ENCODE measurements at regions not wholly inside any gene's neighbourhood (a gene's known extent, or its start where the extent isn't known, plus 50 kb on each side); places are given as distances from the start of the nearest gene placed in this dataset.
"Not testable (repeated sequence)": the region's sequence is repeated elsewhere in the genome, so short reads cannot be mapped to it uniquely, and the experiment has no call there.

DNA sequence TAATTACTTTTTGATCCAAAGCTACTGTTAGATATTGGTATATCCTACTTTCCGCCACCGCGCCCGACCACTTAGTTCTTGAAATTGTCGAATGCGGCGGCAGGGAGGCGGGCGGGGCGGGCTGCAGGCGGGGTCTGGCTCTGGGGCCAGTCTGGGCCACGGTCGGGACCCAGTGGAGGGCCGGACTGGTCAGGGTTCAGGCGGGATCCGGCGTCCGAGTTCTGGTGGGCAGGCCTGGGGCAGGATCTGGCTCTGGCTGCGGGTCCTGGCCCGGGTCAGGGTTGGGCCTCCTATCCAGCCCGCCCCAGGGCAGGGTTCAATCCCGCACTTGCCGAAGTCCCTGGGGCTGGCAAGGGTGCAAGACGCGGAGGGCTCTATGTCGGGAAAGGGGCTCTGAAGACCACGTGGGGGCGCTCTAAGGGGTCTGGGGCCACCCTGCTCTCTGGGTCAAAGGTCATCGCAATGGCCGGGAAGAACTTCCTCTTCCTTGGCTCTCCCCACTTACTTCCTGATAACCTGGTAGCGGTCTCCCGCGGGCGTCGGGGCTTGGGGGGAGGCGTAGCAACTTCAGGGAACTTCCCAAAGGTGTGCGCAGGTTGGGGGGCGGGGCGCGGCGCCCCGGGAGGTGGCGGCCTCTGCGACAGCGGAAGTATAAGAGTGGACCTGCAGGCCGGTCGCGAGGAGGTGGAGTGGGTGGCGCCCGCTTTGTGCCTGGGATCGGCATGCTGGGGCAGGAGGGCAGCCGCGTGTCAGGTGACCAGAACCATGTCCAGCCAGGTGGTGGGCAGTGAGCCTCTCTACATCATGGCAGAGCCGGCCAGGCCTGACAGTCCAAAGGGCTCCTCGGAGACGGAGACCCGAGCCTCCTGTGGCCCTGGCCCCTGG is 83.4 kb downstream of the MRPL57 start:
- in situ Hi-C loops (cut with HindIII; ENCODE audit: low pct_ligation_motif_present, low pct_unique_long_range_greater_than_20kb, low sequenced_read_pairs) = no loop called here
- DNase-seq = no peak

DNA sequence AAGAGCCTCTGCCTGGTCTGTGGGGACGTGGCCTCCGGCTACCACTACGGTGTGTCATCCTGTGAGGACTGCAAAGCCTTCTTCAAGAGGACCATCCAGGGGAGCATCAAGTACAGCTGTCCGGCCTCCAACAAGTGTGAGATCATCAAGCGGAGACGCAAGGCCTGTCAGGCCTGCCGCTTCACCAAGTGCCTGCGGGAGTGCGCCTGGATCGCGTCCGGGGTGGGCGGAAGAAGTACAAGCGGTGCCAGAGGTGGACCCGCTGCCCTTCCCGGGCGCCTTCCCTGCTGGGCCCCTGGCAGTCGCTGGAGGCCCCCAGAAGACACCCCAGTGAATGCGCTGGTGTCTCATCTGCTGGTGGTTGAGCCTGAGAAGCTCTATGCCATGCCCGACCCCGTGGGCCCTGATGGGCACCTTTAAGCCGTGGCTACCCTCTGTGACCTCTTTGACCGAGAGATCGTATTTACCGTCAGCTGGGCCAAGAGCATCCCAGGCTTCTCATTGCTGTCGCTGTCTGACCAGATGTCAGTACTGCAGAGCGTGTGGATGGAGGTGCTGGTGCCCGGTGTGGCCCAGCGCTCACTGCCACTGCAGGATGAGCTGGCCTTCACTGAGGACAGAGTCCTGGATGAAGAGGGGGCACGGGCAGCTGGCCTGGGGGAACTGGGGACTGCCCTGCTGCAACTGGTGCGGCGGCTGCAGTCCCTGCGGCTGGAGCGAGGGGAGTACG is 84.3 kb downstream of the MRPL57 start:
- in situ Hi-C loops (cut with HindIII; ENCODE audit: low pct_ligation_motif_present, low pct_unique_long_range_greater_than_20kb, low sequenced_read_pairs); DNase-seq: not testable (repeated sequence)

DNA sequence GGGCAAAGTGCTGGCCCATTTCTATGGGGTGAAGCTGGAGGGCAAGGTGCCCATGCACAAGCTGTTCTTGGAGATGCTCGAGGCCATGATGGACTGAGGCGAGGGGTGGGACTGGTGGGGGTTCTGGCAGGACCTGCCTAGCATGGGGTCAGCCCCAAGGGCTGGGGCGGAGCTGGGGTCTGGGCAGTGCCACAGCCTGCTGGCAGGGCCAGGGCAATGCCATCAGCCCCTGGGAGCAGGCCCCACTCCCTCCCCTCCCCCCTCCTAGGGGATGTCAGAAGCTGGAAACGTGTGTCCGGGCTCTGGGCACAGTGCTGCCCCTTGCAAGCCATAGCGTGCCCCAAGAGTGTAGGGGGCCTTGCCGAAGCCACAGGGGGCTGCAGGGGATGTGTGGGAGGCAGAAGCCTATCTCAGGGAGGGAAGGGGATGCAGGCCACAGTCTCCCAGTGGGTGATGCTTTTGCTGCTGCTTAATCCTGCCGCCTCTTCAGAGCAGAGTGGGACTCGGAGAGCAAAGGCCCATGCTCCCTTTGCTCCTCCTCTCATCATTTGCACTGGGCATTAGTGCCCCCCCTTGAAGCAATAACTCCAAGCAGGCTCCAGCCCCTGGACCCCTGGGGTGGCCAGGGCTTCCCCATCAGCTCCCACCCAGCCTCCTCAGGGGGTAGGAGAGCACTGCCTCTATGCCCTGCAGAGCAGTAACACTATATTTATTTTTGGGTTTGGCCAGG is 85.2 kb downstream of the MRPL57 start:
- DNase-seq; in situ Hi-C loops (cut with HindIII; ENCODE audit: low pct_ligation_motif_present, low pct_unique_long_range_greater_than_20kb, low sequenced_read_pairs): not testable (repeated sequence)

DNA sequence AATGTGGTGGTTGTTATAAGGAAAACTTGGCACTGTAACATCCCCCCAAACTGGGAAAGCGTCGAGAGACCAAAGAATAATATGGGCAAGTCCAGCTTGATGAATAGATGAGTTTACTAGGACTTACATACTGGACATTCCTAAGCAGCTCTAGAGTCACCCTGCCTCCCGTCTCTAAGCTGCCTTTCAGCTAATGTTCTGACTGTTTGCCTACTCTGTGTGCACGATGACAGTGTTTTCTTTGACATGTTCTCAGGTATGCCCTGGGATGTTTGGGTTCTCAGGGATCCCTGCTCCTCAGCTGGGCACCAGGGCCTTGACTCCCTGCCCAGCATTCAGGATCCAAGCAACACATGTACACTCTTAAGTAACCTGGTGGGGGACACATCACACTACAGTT is 87.5 kb downstream of the MRPL57 start:
- DNase-seq; in situ Hi-C loops (cut with HindIII; ENCODE audit: low pct_ligation_motif_present, low pct_unique_long_range_greater_than_20kb, low sequenced_read_pairs): not testable (repeated sequence)

DNA sequence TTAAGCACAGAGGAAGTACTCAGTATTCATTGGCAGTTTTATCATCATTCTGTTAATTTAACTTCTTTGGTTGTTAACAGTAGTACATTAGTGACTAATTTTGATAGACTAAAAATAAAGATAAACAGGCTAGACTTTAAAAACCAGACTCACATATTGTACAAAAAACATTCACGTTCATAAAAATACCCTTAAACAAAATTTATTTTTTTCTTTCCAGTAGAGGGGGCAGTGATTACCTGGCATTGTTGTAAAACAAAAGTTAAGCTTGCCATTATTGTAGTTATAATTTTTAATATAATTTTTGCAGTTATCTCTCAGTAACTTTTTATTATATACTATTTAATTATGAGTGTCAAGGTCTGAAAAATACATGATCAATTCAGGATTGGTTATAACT is 92.0 kb downstream of the MRPL57 start:
- DNase-seq; in situ Hi-C loops (cut with HindIII; ENCODE audit: low pct_ligation_motif_present, low pct_unique_long_range_greater_than_20kb, low sequenced_read_pairs): not testable (repeated sequence)

DNA sequence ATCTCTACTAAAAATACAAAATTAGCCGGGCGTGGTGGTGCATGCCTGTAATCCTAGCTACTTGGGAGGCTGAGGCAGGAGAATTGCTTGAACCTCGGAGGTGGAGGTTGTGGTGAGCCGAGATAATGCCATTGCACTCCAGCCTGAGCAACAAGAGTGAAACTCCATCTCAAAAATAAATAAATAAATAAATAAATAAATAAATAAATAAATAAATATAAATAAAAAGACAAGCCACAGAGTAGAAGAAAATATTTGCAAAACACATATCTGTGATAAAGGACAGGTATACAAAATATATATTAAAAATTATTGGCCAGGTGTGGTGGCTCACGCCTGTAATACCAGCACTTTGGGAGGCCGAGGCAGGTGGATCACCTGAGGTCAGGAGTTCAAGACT is 96.0 kb downstream of the MRPL57 start:
- DNase-seq; in situ Hi-C loops (cut with HindIII; ENCODE audit: low pct_ligation_motif_present, low pct_unique_long_range_greater_than_20kb, low sequenced_read_pairs): not testable (repeated sequence)

DNA sequence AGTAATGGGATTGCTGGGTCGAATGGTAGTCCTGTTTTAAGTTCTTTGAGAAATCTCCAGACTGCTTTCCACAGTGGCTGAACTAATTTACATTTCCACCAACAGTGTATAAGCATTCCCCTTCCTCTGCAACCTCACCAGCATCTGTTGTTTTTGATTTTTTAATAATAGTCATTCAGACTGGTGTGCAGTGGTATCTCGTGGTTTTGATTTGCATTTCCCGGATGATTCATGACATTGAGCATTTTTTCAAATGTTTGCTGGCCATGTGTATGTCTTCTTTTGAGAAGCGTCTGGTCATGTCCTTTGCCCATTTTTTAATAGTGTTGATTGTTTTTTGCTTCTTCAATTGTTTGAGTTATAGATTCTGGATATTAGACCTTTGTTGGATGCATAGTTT is 98.0 kb downstream of the MRPL57 start:
- DNase-seq; in situ Hi-C loops (cut with HindIII; ENCODE audit: low pct_ligation_motif_present, low pct_unique_long_range_greater_than_20kb, low sequenced_read_pairs): not testable (repeated sequence)

DNA sequence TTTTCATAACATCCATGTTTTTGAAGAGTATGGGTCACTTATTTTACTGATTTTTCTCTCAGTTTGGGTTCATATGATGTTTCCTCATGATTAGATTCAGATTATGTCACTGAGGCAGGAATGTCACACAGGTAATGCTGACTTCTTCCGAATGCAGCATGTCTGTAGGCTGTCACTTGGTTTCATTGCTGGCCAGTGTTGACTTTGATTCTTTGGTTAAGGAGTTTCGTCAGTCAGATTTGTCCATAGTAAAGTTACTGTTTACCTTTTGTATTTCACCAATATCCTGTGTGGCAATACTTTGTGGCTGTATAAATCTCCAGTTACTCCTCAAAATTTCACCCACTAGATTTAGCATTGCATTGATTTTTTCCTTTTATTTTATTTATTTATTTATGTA is 105.6 kb downstream of the MRPL57 start:
- in situ Hi-C loops (cut with HindIII; ENCODE audit: low pct_ligation_motif_present, low pct_unique_long_range_greater_than_20kb, low sequenced_read_pairs) = no loop called here

DNA sequence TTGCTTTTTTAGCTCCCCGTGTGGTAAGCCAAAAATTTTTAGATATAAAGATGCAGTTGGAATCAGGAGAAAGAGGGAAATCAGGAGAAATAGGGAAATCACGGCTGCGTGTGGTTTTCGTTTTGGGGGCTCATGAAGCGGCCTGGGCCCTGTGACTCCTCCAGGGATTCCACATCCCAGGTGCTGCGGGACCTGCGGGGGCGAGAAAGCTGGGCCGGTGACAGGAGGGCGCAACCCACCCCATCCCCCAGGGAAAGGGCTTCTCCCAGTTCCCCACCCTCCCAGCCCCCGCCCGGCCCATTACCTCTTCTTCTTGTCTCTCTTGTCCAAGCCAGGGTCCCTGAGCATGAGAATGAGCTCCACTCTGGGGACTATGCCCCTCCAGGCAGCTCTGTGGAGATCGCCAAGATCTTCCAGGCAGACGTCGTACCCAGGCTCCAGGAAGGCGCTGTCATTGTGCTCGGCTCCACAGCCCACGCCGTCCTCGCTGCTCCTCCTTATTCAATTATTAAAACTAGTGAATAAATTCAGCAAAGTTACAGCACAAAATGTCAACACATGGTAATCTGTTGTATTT is 111.0 kb downstream of the MRPL57 start:
- in situ Hi-C loops (cut with HindIII; ENCODE audit: low pct_ligation_motif_present, low pct_unique_long_range_greater_than_20kb, low sequenced_read_pairs) = no loop called here
- DNase-seq = no peak

More for the DNA sequence above, 105.6 kb downstream of the MRPL57 start:
- DNase-seq = no peak

DNA sequence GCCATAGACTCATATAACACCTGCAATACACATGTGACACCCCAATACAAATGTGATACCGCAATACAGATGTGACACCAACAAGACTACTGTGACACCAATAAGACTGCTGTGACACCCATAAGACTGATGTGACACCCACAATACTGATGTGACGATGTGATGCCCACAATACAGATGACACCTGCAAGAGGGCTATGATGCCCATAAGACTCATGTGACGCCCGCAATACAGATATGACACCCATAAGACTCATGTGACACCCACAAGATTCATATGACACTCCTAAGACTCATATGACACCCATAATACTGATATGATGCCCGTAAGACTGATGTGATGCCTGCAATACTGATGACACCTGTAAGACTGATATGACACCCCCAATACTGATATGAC is 113.0 kb downstream of the MRPL57 start:
- DNase-seq = no peak
- in situ Hi-C loops (cut with HindIII; ENCODE audit: low pct_ligation_motif_present, low pct_unique_long_range_greater_than_20kb, low sequenced_read_pairs) = no loop called here

DNA sequence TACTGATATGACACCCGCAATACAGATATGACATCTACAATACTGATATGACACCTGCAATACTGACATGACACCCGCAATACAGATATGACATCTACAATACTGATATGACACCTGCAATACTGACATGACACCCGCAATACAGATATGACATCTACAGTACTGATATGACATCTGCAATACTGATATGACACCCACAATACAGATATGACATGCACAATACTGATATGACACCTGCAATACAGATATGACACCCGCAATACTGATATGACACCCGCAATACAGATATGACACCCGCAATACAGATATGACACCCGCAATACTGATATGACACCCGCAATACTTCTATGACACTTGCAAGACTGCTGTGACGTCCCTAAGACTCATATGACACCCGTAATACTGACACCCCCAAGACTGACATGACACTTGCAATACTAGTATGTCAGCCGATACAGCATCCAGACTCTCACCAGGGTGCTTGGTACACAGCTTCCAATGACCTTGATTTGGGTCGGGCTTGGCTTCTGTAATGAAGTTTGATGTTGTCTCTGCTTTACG is 114.1 kb downstream of the MRPL57 start:
- DNase-seq; in situ Hi-C loops (cut with HindIII; ENCODE audit: low pct_ligation_motif_present, low pct_unique_long_range_greater_than_20kb, low sequenced_read_pairs): not testable (repeated sequence)

DNA sequence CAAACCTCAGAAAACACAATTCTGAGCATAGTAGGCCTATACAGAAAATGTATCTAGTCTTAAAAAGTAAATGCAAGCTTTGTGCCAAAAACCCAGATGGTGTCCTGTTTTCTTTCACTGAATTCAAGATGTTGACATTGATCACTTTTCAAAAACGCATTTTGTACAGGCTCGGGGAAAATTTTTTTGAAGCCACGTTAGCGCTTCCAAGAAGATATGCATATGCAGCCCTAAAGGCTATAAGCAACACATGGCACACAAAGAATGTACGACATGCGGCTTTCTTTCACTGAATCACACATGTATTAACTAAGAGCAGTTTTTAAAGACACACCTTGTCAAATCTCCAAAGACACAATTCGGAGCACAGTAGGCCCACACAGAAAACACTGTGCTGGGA is 115.4 kb downstream of the MRPL57 start:
- in situ Hi-C loops (cut with HindIII; ENCODE audit: low pct_ligation_motif_present, low pct_unique_long_range_greater_than_20kb, low sequenced_read_pairs) = no loop called here
- no peak for DNase-seq

DNA sequence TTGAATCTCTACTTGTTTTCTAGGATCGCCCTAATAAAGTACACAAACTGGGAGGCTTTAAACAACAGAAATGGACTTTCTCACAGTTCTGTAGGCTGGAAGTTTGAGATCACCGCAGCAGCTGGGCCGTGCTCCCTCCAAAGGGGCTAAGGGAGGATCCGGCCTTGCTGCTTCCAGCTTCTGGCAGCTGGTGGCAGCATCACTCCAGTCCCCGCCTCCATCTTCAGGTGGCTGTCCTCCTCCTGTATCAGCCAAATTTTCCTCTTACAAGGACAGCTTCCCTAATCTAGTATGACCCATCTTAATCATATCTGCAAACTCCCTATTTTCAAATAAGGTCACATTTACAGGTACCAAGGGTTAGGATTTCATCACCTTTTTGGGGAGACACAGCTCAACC is 120.5 kb downstream of the MRPL57 start:
- in situ Hi-C loops (cut with HindIII; ENCODE audit: low pct_ligation_motif_present, low pct_unique_long_range_greater_than_20kb, low sequenced_read_pairs) = not testable (repeated sequence)
- peak; percentile 49 for DNase-seq

DNA sequence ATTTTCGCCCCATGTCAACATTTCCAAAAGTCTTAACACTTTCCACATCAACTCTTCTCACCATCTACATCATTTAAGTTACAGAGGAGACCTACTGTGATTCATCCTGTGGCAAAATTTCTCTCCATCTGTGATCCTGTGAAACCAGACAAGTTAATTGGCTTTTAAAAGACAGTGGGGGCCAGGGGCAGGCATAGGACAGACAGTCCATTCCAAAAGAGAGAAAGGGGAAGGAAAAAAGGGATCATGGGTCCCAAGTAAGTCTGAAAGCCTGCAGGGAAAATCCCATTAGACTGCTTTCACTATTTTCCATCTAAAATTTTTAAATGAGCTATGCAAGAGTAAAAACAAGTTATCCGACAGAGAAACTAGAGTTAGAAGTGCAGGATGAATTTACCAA is 121.0 kb downstream of the MRPL57 start:
- in situ Hi-C loops (cut with HindIII; ENCODE audit: low pct_ligation_motif_present, low pct_unique_long_range_greater_than_20kb, low sequenced_read_pairs) = no loop called here
- DNase-seq = peak; percentile 19

DNA sequence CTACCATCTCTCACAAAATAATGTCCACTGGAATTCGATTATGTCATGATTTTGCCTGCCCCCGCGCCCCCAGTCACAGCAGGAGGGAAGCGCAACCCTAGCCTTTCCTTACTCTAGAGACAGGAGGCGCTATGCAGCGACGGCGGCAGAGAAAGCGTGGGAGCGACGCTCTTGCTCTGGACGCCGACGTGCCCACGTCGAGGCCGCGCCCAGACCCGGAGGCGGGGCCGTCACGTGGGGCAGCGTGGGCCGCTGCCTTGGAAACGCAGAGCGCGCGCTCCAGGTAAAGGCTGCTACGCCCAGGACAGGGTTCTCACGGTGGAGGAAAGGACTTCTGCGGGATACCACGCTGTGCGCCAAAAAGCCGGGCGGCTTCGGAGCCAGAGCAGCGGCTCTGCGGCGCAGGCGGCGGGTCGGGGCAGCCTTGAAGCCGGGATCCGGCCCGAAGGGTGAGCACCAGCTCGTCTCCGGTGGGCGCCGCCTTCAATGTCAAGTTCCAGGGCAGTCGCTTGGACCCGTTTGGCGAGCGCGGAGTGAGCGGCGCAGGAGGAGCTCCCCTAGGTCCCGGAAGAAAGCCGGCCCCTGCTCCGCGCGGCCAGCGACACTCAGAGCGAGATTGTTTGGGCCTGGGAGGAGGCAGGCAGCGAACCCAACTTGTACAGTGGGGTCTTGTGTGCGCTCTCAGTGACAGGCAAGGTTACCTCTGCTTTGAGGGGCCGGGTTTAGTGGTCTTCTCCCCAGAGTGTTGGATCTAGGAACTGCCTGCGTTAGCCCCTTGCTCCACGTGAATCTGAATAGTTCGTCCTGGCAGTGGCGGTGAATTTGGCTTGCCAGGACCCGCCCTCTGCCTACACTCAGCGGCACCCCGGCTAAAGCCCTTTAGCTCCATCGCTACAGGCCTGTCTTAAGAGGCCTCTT is 121.7 kb downstream of the MRPL57 start:
- in situ Hi-C loops (cut with HindIII; ENCODE audit: low pct_ligation_motif_present, low pct_unique_long_range_greater_than_20kb, low sequenced_read_pairs) = no loop called here
- peak; percentile 88 for DNase-seq

DNA sequence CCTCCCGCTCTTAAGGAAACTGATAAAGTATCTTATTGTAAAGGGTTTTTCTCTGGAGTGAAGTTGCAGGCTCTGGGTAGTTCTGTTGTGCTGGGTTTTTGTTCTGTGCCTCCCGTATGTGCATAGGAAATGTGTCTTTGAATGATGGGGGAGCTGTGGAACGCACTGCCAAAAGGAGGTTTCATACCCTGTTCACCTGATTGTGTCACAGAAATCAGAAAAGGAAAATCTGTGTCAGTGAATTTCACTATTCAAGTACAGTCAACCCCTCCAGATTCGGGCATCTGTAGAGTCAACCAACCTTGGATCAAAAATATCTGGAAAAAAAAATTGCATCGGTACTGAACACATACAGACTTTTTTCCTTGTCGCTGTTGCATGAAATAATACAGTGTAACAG is 127.8 kb downstream of the MRPL57 start:
- in situ Hi-C loops (cut with HindIII; ENCODE audit: low pct_ligation_motif_present, low pct_unique_long_range_greater_than_20kb, low sequenced_read_pairs) = no loop called here
- DNase-seq = no peak

DNA sequence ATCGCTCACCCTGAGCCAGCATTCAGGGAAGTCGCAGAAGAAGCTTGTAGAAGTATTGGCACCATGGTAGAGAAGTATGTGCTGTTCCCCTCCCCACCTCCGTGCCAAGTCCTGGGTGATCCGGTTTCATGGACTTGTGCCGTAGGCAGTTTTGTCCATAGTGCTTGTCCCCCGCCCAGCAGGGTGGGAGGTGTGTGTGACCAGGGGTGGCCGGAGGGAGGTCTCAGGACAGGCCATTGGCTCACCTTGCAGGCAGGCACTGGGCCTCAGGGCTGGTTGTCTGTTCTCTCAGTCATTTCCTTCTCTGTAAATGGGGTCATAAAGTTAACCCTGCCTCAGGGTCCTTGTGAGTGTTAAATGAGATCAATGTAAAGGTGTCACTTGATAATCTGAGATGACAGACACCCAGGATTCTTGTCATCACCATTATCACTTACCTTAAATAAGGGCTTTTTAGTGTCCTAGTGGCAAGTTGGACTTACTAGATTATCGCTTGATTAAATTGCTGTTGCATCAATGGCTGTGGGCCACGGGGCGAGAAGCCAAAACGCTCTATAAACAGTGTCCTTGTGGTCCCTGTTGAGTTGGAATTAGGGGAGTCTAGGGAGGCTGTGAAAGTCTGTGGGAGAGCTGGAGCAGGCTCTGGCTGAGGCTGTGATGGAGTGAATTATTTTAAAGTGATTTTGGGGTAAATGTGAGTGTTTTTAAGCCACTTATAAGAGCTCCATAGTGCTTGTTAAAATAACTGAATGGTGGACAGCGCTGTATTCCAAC is 130.0 kb downstream of the MRPL57 start:
- in situ Hi-C loops (cut with HindIII; ENCODE audit: low pct_ligation_motif_present, low pct_unique_long_range_greater_than_20kb, low sequenced_read_pairs); DNase-seq: not testable (repeated sequence)

Measured in ACHN (cell line).